ENCODE measurements at regions not wholly inside any gene's neighbourhood (a gene's known extent, or its start where the extent isn't known, plus 50 kb on each side); places are given as distances from the start of the nearest gene placed in this dataset.

GRCh38 chr12:94855853-94856252, 147.6 kb downstream of the NDUFA12 start:
- Histone ChIP-seq H3K36me3 (ENCODE audit: control insufficient read depth, insufficient read depth, low read length) (no peaks in the 10 kb centered on the region), H3K4me3 (ENCODE audit: low read depth, low read length) (no peak overlapping the region), H3K27me3 (ENCODE audit: control insufficient read depth, insufficient read depth, low read length) (no peaks in the 10 kb centered on the region)
- FAIRE-seq (peak; percentile 82), DNase-seq (ENCODE audit: low read depth) (no peak)
- no peak for TF ChIP-seq CTCF (IDR thresholded peaks at IDR 0.05; ENCODE audit: insufficient read depth, low read length, severe bottlenecking)

- no peak for TF ChIP-seq CTCF (IDR thresholded peaks at IDR 0.05; ENCODE audit: insufficient read depth, low read length, severe bottlenecking)
- FAIRE-seq (no peak), DNase-seq (ENCODE audit: low read depth) (no peak)
- no peak overlapping the region for H3K4me3 ChIP-seq (ENCODE audit: low read depth, low read length)
- H3K27me3 ChIP-seq (ENCODE audit: control insufficient read depth, insufficient read depth, low read length): no peaks in the 10 kb centered on the region
- H3K36me3 ChIP-seq (ENCODE audit: control insufficient read depth, insufficient read depth, low read length): no peaks in the 10 kb centered on the region
Observed at GRCh38 chr12:94851396-94852028, 152.0 kb downstream of the NDUFA12 start.

GRCh38 chr12:94849411-94849976, 154.0 kb downstream of the NDUFA12 start:
- no peak for TF ChIP-seq CTCF (IDR thresholded peaks at IDR 0.05; ENCODE audit: insufficient read depth, low read length, severe bottlenecking)
- FAIRE-seq (no peak), DNase-seq (ENCODE audit: low read depth) (no peak)
- Histone ChIP-seq H3K4me3 (ENCODE audit: low read depth, low read length) (no peak overlapping the region), H3K36me3 (ENCODE audit: control insufficient read depth, insufficient read depth, low read length) (no peaks in the 10 kb centered on the region), H3K27me3 (ENCODE audit: control insufficient read depth, insufficient read depth, low read length) (no peaks in the 10 kb centered on the region)

GRCh38 chr12:94848966-94849365, 154.5 kb downstream of the NDUFA12 start:
- no peaks in the 10 kb centered on the region for H3K27me3 ChIP-seq (ENCODE audit: control insufficient read depth, insufficient read depth, low read length)
- no peak for TF ChIP-seq CTCF (IDR thresholded peaks at IDR 0.05; ENCODE audit: insufficient read depth, low read length, severe bottlenecking)
- no peak overlapping the region for H3K4me3 ChIP-seq (ENCODE audit: low read depth, low read length)
- DNase-seq (ENCODE audit: low read depth) (no peak), FAIRE-seq (no peak)
- H3K36me3 ChIP-seq (ENCODE audit: control insufficient read depth, insufficient read depth, low read length): no peaks in the 10 kb centered on the region

- no peaks in the 10 kb centered on the region for H3K36me3 ChIP-seq (ENCODE audit: control insufficient read depth, insufficient read depth, low read length)
- H3K27me3 ChIP-seq (ENCODE audit: control insufficient read depth, insufficient read depth, low read length): peaks cover 3% of the 10 kb centered on the region
- TF ChIP-seq CTCF (IDR thresholded peaks at IDR 0.05; ENCODE audit: insufficient read depth, low read length, severe bottlenecking): no peak
- FAIRE-seq (no peak), DNase-seq (ENCODE audit: low read depth) (no peak)
- no peak overlapping the region for H3K4me3 ChIP-seq (ENCODE audit: low read depth, low read length)
Observed at GRCh38 chr12:94845110-94845509, 158.4 kb downstream of the NDUFA12 start.

GRCh38 chr12:94844452-94844851, 159.0 kb downstream of the NDUFA12 start:
- FAIRE-seq: no peak
- TF ChIP-seq CTCF (IDR thresholded peaks at IDR 0.05; ENCODE audit: insufficient read depth, low read length, severe bottlenecking): no peak
- Histone ChIP-seq H3K27me3 (ENCODE audit: control insufficient read depth, insufficient read depth, low read length) (peaks cover 3% of the 10 kb centered on the region), H3K4me3 (ENCODE audit: low read depth, low read length) (no peak overlapping the region), H3K36me3 (ENCODE audit: control insufficient read depth, insufficient read depth, low read length) (no peaks in the 10 kb centered on the region)
- DNase-seq (ENCODE audit: low read depth): no peak

All from bronchial epithelial cell (primary cell).